HG03354 (cell line): ENCODE measurements at regions not wholly inside any gene's neighbourhood (a gene's known extent, or its start where the extent isn't known, plus 50 kb on each side); places are given as distances from the start of the nearest gene placed in this dataset.

Source experiments
- ATAC-seq: cut with Tn5 transposase; IDR thresholded peaks from one replicate; pipeline ENCODE4 v1.9.1; 2021; ENCODE audit warnings: mild to moderate bottlenecking; ENCODE audit not compliant: unreplicated experiment, poor library complexity, severe bottlenecking

GRCh38 chr11:80085563-80085962 lies 644.7 kb upstream of the TENM4 start:
- ATAC-seq: no peak

GRCh38 chr11:80084608-80085007 lies 643.8 kb upstream of the TENM4 start:
- ATAC-seq: no peak

- ATAC-seq: no peak
These were observed 642.7 kb upstream of the TENM4 start for GRCh38 chr11:80083531-80083951.

GRCh38 chr11:80082406-80082805 lies 641.6 kb upstream of the TENM4 start:
- ATAC-seq: no peak

- no peak for ATAC-seq
These were observed 636.3 kb upstream of the TENM4 start for GRCh38 chr11:80077113-80077512.

GRCh38 chr11:80074837-80075236 lies 634.0 kb upstream of the TENM4 start:
- no peak for ATAC-seq

- ATAC-seq: no peak
These were observed 625.5 kb upstream of the TENM4 start for GRCh38 chr11:80066291-80066690.

GRCh38 chr11:80065086-80065485 lies 624.3 kb upstream of the TENM4 start:
- no peak for ATAC-seq

GRCh38 chr11:80061056-80061455 lies 620.2 kb upstream of the TENM4 start:
- ATAC-seq: no peak

- no peak for ATAC-seq
These were observed 613.8 kb upstream of the TENM4 start for GRCh38 chr11:80054582-80055165.

GRCh38 chr11:80048513-80048912 lies 607.7 kb upstream of the TENM4 start:
- no peak for ATAC-seq

GRCh38 chr11:80041136-80042000 lies 600.5 kb upstream of the TENM4 start:
- no peak for ATAC-seq

- ATAC-seq: no peak
These were observed 594.0 kb upstream of the TENM4 start for GRCh38 chr11:80034801-80035200.

- ATAC-seq: no peak
These were observed 590.3 kb upstream of the TENM4 start for GRCh38 chr11:80031014-80031600.

- no peak for ATAC-seq
These were observed 588.2 kb upstream of the TENM4 start for GRCh38 chr11:80028998-80029397.

- no peak for ATAC-seq
These were observed 583.3 kb upstream of the TENM4 start for GRCh38 chr11:80024119-80024518.

GRCh38 chr11:80023386-80023785 lies 582.6 kb upstream of the TENM4 start:
- no peak for ATAC-seq

- no peak for ATAC-seq
These were observed 569.7 kb upstream of the TENM4 start for GRCh38 chr11:80010536-80010935.

- no peak for ATAC-seq
These were observed 568.3 kb upstream of the TENM4 start for GRCh38 chr11:80009081-80009480.

GRCh38 chr11:80007616-80008015 lies 566.8 kb upstream of the TENM4 start:
- ATAC-seq: no peak

GRCh38 chr11:79990141-79990540 lies 549.3 kb upstream of the TENM4 start:
- no peak for ATAC-seq
